ENCODE measurements at regions not wholly inside any gene's neighbourhood (a gene's known extent, or its start where the extent isn't known, plus 50 kb on each side); places are given as distances from the start of the nearest gene placed in this dataset.

DNA sequence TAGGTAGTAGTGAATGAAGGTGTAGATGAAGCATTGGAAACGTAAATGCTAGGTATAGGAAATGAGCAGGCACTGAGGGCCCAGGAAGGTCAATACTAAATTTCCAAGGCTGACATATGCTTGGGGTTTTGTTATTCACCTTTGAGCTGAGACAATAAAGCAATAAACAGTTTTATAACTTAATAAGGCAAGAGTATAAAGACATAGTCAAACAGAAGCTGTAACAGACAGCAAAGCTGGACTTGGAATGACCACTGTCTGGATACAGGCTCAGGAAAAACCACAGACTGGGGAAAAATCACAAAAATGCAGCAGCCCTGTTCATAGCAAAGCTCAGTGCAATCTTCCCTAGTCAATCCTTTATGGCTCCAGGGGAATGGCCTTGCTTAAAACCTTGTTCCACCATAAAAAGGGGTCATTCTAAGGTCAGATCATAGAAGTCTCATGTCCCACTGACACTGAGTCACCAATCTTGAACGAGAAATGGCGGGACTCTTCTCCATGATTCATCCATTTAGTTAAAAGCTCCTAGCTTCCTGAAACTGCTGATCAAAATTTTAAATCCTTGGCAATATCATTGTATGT, 493.3 kb downstream of the CMPK2 start:
- TF ChIP-seq, protein P1, sequence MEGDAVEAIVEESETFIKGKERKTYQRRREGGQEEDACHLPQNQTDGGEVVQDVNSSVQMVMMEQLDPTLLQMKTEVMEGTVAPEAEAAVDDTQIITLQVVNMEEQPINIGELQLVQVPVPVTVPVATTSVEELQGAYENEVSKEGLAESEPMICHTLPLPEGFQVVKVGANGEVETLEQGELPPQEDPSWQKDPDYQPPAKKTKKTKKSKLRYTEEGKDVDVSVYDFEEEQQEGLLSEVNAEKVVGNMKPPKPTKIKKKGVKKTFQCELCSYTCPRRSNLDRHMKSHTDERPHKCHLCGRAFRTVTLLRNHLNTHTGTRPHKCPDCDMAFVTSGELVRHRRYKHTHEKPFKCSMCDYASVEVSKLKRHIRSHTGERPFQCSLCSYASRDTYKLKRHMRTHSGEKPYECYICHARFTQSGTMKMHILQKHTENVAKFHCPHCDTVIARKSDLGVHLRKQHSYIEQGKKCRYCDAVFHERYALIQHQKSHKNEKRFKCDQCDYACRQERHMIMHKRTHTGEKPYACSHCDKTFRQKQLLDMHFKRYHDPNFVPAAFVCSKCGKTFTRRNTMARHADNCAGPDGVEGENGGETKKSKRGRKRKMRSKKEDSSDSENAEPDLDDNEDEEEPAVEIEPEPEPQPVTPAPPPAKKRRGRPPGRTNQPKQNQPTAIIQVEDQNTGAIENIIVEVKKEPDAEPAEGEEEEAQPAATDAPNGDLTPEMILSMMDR (conservative IDR thresholded peaks at IDR 0.05; ENCODE audit: low read depth, low read length) = no peak
- TF ChIP-seq EZH2 (IDR thresholded peaks at IDR 0.05; ENCODE audit: low read length, unreplicated experiment) = no peak
